ENCODE measurements at regions not wholly inside any gene's neighbourhood (a gene's known extent, or its start where the extent isn't known, plus 50 kb on each side); places are given as distances from the start of the nearest gene placed in this dataset.

DNA sequence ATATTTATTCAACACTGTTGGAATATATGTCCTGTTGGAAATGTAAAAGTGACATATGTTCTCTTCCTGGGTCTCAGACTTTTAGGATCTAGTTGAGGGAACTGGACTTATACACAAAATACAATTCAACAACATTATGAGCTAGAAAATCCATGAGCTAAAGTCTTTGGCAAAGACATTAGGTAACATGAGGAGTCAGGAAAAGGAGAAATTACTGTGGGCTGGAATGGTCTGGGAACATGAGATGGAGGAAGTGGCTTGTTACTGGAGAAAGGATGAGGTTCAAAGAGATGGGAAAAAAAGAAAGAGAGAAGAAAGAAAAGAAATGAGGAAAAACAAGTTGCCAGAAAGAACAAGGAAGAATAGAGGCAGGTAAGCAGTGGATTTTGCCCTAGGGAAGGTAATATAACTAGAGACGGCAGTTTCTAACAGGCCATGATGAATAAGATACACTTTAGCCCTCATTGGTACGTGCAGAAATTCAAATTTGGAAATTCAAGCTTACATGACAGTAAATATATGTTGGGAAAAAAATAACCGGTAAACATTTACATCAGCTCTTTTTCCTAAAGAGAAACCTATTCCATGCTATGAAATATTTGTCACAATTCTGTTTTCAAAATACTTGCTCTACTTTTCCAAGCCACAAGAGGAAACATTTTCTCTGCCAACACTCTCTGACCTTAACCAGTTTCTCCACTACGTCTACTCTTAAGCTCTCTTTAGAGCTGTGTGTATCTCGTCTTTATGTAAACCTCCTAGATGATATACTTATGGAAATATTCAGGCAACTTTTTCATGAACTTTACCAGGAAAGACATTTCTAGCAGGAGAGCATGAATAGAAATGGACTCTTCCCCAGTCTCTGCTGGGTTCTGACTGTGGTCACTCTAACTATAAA, 268.8 kb upstream of the BTG1 start:
- TF ChIP-seq POLR2AphosphoS5 (IDR thresholded peaks at IDR 0.05; ENCODE audit: low read depth, low read length): no peak
- no peak for TF ChIP-seq RAD21 (IDR thresholded peaks at IDR 0.05; ENCODE audit: low read length)
- TF ChIP-seq MXI1 (IDR thresholded peaks at IDR 0.05; ENCODE audit: low read depth, low read length): no peak
